SU-DHL-6 (cell line): ENCODE measurements at regions not wholly inside any gene's neighbourhood (a gene's known extent, or its start where the extent isn't known, plus 50 kb on each side); places are given as distances from the start of the nearest gene placed in this dataset.

Experiments
- H2AFZ ChIP-seq: fragments of 200-600 bp; sonication (generic); 2 replicates; pipeline ENCODE4 v1.6.1; 2014; ENCODE audit warnings: low read depth, mild to moderate bottlenecking, moderate library complexity, mixed read lengths, antibody characterized with exemption, low read length; ENCODE audit not compliant: severe bottlenecking
- H3F3A ChIP-seq: fragments of 200-600 bp; shearing (Covaris generic); 2 replicates; pipeline ENCODE4 v1.6.0; 2016; ENCODE audit warnings: antibody characterized with exemption, mild to moderate bottlenecking; ENCODE audit not compliant: insufficient read depth
- H3K27ac ChIP-seq: fragments of 200-600 bp; sonication (generic); 2 replicates; pipeline ENCODE4 v1.5.1; 2016; ENCODE audit warnings: low read depth, mild to moderate bottlenecking, low read length, moderate library complexity, mixed read lengths
- H3K27me3 ChIP-seq: fragments of 200-600 bp; sonication (generic), shearing (Covaris generic); 2 replicates; pipeline ENCODE4 v1.6.0; 2014; ENCODE audit warnings: mild to moderate bottlenecking, low read length
- H3K36me3 ChIP-seq: fragments of 200-600 bp; sonication (generic); 2 replicates; pipeline ENCODE4 v1.6.1; 2014; ENCODE audit warnings: mild to moderate bottlenecking, low read length, mixed read lengths
- H3K4me2 ChIP-seq: fragments of 300-600, 200-600 bp; shearing (Covaris generic), sonication (generic); 2 replicates; pipeline ENCODE4 v1.6.0; 2014; ENCODE audit warnings: low read length, low read depth, mild to moderate bottlenecking; ENCODE audit not compliant: poor library complexity, severe bottlenecking
- H3K4me3 ChIP-seq: fragments of 200-600 bp; sonication (generic); 2 replicates; pipeline ENCODE4 v1.5.1; 2014; ENCODE audit warnings: antibody characterized with exemption, low read length, mild to moderate bottlenecking, mixed read lengths; ENCODE audit not compliant: insufficient read depth, poor library complexity, severe bottlenecking
- H3K79me2 ChIP-seq: fragments of 200-600 bp; sonication (generic); 2 replicates; pipeline ENCODE4 v1.6.1; 2014; ENCODE audit warnings: mild to moderate bottlenecking, low read length, moderate library complexity; ENCODE audit not compliant: insufficient read depth
- H3K9ac ChIP-seq: fragments of 200-600 bp; sonication (generic); 2 replicates; pipeline ENCODE4 v1.7.0; 2014; ENCODE audit warnings: mild to moderate bottlenecking, low read length
- H3K9me2 ChIP-seq: fragments of 200-600 bp; sonication (generic); replicated peaks from 2 replicates; pipeline ENCODE4 v1.6.1; 2014; ENCODE audit warnings: low read length; ENCODE audit not compliant: insufficient read depth
- H3K9me3 ChIP-seq: fragments of 200-600 bp; sonication (generic); 2 replicates; pipeline ENCODE4 v1.6.1; 2014; ENCODE audit warnings: low read length, mixed read lengths; ENCODE audit not compliant: insufficient read depth
- H4K20me1 ChIP-seq: fragments of 200-600 bp; sonication (generic); 2 replicates; pipeline ENCODE4 v1.6.1; 2014; ENCODE audit warnings: low read depth, mild to moderate bottlenecking, antibody characterized with exemption, low read length, moderate library complexity, mixed read lengths
- EZH2phosphoT487 ChIP-seq: fragments of 200-600 bp; sonication (generic), shearing (Covaris generic); conservative IDR thresholded peaks from 2 replicates; pipeline ENCODE4 v1.6.1; 2018; ENCODE audit warnings: mild to moderate bottlenecking, antibody characterized with exemption, low read length, moderate library complexity, mixed read lengths
- TF ChIP-seq, protein P1 (sequence below): fragments of 200-600 bp; sonication (generic); IDR thresholded peaks from one replicate; pipeline ENCODE4 v1.5.1; 2017; ENCODE audit warnings: antibody characterized with exemption, mild to moderate bottlenecking, low read length, moderate library complexity; ENCODE audit not compliant: insufficient read depth, poor library complexity, severe bottlenecking

GRCh38 chr7:18426564-18427226 lies 68.9 kb upstream of the HDAC9 start:
- no peak overlapping the region for H3K9ac ChIP-seq
- no peaks in the 10 kb centered on the region for H3K27me3 ChIP-seq
- no peaks in the 10 kb centered on the region for H3K9me2 ChIP-seq
- H4K20me1 ChIP-seq: no peaks in the 10 kb centered on the region
- H3K79me2 ChIP-seq: no peaks in the 10 kb centered on the region
- H3K4me2 ChIP-seq: no peak overlapping the region
- no peak overlapping the region for H3K27ac ChIP-seq
- no peak overlapping the region for H3K4me3 ChIP-seq
- no peaks in the 10 kb centered on the region for H3K36me3 ChIP-seq
- no peaks in the 10 kb centered on the region for H3F3A ChIP-seq
- H3K9me3 ChIP-seq: no peaks in the 10 kb centered on the region
- no peak for TF ChIP-seq EZH2phosphoT487
- TF ChIP-seq, protein P1, sequence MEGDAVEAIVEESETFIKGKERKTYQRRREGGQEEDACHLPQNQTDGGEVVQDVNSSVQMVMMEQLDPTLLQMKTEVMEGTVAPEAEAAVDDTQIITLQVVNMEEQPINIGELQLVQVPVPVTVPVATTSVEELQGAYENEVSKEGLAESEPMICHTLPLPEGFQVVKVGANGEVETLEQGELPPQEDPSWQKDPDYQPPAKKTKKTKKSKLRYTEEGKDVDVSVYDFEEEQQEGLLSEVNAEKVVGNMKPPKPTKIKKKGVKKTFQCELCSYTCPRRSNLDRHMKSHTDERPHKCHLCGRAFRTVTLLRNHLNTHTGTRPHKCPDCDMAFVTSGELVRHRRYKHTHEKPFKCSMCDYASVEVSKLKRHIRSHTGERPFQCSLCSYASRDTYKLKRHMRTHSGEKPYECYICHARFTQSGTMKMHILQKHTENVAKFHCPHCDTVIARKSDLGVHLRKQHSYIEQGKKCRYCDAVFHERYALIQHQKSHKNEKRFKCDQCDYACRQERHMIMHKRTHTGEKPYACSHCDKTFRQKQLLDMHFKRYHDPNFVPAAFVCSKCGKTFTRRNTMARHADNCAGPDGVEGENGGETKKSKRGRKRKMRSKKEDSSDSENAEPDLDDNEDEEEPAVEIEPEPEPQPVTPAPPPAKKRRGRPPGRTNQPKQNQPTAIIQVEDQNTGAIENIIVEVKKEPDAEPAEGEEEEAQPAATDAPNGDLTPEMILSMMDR: no peak
- no peak overlapping the region for H2AFZ ChIP-seq

GRCh38 chr7:18429547-18429946 lies 66.0 kb upstream of the HDAC9 start:
- Histone ChIP-seq H3F3A (no peaks in the 10 kb centered on the region), H4K20me1 (no peaks in the 10 kb centered on the region), H3K4me2 (no peak overlapping the region), H3K79me2 (no peaks in the 10 kb centered on the region), H3K36me3 (no peaks in the 10 kb centered on the region), H3K27me3 (no peaks in the 10 kb centered on the region), H3K4me3 (no peak overlapping the region), H3K27ac (no peak overlapping the region), H3K9me2 (no peaks in the 10 kb centered on the region), H3K9ac (no peak overlapping the region), H2AFZ (no peak overlapping the region), H3K9me3 (no peaks in the 10 kb centered on the region)
- TF ChIP-seq, protein P1: no peak
- TF ChIP-seq EZH2phosphoT487: no peak

GRCh38 chr7:18430810-18431209 lies 64.7 kb upstream of the HDAC9 start:
- Histone ChIP-seq H3K36me3 (no peaks in the 10 kb centered on the region), H3K9me2 (no peaks in the 10 kb centered on the region), H3K27ac (no peak overlapping the region), H3K4me3 (no peak overlapping the region), H2AFZ (no peak overlapping the region), H3K9ac (no peak overlapping the region), H3K4me2 (no peak overlapping the region), H4K20me1 (no peaks in the 10 kb centered on the region), H3K79me2 (no peaks in the 10 kb centered on the region), H3F3A (no peaks in the 10 kb centered on the region), H3K27me3 (no peaks in the 10 kb centered on the region), H3K9me3 (no peaks in the 10 kb centered on the region)
- TF ChIP-seq, protein P1: no peak
